Activated T-helper 9 cell treated with anti-CD3 and anti-CD28 coated beads, Interleukin-2, amount 50 U/mL, for 16 hours (primary cell): ENCODE measurements at regions not wholly inside any gene's neighbourhood (a gene's known extent, or its start where the extent isn't known, plus 50 kb on each side); places are given as distances from the start of the nearest gene placed in this dataset.
"Not testable (repeated sequence)": the region's sequence is repeated elsewhere in the genome, so short reads cannot be mapped to it uniquely, and the experiment has no call there.

Source experiments
- DNase-seq: peaks from one replicate; pipeline ENCODE4 v3.0.0-alpha.2; 2020; ENCODE audit warnings: low read depth

DNA sequence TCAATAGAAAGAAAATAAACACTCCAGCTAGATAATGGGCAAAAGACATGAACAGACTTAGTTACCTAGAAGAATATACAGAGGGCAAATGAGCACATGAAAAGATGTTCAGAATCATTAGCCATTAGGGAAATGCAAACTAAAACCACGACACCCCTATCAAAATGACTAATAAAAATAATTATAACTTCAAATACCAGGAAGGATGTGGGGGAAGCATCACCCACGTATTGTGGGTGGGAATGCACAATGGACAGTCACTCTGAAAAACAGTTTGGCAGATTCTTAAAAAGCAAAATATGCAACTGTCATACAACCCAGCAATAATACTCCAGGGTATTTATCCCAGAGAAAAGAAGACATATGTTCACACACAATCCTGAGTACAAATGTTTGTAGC is 92.6 kb downstream of the DLL1 start:
- no peak for DNase-seq

DNA sequence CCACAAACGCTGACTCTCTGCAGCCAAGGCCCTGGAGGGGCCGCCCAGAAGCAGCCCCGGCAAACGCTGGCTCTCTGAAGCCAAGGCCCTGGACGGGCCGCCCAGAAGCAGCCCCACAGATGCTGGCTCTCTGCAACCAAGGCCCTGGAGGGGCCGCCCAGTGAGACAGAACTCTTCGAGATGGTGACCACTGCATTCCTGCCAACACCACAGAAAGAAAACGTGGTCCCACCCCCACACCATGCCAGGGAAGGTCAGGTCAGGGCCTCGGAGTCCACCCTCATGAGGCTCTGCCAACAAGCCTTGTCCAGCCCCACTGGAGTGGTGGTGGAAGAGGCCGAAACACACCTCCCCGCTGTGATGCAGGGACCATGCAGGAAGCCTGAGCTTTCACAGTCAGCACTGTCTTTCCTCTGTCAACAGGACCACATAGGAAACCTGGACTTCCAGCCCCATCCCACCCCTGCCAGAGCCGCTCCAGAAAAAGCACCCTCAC is 97.5 kb downstream of the DLL1 start:
- no peak for DNase-seq

DNA sequence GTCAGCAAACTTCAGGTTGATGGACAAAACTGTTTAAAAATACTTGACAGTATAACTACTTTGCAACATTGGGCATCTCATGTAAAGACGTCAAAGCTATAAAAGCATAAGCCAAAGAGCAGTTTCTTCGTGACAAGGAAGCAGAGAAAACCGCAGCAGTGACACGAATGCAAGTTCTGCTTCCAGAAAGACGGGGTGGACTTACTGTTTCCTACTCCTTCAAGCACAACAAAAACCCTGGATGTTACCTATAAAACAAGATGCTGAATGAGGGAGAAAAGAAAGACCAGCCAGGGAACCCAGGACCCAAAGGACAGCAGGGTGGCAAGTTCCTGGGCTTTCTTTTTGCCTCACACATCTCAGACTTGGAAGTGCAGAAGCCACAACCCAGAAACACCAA is 98.0 kb downstream of the DLL1 start:
- no peak for DNase-seq

DNA sequence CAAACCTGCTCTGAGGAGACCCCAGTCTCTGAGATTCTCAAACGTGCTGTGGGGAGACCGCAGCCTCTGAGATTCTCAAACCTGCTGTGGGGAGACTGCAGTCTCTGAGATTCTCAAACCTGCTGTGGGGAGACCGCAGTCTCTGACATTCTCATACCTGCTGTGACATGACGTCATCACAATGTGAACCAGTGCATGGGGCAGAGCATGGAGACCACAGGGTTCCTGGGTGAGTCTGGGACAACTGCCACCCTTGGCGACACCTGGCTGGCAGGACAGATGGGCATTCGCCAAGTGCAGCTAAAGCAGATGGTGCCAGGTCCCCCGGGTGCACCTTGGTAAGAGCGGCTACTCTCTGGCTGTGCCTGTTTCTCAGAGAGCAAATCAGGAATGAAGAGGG is 98.8 kb downstream of the DLL1 start:
- not testable (repeated sequence) for DNase-seq

DNA sequence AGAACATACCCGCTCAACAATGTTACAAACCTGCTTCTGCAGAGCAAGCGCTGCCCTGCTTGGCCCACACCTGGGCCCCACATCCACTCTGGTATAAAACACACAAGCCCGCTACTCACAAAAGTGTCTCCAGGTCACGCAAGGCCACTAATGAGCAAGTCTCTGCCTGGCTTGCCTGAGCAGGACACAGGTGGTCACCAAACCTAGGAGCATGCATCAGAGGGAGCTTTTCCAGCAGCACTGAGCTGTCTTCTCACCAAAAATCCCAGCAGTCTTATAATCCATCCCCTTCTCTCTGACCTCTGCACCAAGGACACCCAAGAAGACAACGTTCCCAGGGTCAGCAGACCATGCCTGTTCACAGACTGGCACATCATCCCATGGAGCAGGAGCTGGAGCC is 100.8 kb downstream of the DLL1 start:
- no peak for DNase-seq

DNA sequence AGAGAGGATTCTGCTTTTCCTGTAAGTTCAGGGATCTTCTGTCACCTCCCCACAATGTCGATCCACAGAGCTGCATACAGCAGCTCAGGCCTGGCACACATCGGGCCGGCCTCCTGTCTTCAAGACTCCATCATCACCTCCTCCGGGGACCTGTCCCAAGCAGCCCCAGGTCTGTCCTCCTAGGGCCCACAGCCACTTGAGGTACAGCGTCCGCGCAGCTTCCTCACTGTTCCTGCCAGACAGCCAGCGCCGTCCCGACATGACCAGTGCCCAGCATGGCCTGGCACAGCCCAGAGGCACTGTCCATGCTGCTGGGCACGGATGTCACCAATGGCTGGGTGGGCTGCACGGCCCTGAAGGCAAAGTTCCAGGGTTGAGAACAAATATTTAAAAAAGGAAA is 101.6 kb downstream of the DLL1 start:
- no peak for DNase-seq

DNA sequence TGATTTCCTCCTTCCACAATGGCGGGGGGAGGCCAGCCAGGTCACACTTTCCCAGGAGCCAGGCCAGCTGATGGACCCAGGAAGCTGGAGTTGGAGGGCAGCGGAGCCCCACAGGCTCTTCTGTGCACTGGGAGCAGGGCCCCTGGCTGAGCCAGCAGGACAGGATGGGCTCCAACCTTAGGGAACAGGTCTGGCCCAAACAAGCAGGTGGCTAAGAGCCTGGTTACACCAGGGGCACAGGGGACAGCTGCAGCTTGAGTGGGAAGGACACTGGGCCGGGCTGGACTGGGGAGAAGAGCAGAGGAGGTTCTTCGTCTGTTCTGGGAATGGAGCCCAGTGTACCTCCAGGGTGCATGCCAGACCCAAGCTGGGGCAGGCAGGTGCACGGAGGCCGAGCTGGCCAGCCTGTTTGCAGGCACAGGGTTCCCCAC is 102.3 kb downstream of the DLL1 start:
- DNase-seq = no peak

DNA sequence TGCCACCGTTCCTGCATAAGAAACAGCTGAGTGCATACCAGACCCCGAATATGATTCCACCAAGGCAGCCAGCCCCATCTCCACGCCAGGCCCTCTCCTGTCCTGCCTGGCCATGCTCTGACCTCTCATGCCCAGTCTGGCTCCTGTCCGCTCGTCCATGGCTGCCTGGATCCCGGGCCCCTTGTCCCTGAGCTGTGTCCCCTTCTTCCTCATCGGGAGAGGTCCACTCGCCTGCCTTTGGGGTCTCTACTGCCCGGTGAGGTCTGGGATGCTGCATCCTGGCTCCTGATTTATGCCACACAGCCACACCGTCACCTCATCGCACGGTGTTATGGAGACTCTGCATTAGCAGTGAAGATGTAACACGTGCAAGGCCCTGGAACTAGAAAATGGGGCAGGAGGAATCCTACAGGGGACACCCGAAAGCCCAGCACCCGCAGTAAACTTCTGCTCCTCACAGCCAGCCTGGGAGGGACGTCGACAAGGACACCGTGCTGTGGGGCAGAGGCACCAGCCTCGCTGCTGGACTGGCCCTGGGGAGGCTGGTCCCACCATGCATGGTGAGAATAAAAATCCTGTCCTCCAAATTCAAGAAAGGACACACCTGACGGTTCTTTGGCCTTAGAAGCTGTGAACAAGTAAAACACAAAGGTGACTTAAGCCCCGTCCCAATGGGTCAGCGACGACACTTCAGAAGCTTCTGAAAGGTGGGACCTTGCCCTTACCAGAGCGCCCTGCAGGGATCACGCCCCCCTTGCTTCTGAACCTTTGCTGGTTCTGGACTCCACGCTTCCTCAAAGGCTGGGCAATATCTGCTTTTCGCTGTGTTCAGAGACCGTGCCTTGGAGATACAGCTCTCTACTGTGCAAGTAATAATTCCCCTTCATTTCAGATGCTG is 103.0 kb downstream of the DLL1 start:
- DNase-seq = no peak

DNA sequence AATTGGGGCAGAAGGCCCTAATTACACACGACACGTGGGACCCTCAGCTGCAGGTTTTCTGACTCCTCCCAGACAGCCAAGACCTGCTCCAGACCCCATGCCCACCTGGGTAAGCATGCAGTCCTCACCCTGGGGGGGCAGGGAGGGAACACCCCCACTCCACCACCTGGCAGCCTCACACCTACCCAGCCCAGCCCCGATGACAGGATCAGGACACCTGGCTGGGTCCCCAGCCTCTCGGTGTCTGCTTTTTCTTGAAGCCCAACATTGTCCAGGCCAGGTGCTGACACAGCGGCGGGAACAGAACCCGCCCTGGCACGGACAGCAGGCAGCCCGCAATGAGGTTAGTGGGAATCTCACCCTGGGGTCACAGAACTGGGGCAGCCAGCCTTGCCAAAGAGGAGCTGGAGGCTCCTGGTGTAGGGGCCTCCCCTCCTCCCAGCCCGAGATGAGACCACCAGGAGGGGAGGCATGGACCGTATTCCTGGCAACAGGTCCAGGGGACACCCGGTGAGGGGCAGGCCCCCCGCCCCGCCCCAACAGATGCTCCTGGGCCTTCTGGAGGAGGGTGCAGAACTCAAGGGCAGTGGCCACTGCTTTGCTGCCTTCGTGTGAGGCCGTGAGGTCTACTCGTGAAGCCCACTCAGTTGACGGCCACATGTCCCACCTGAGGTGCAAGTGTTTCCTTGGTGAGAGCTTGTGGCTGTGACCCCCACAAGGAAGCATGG is 103.8 kb downstream of the DLL1 start:
- no peak for DNase-seq

DNA sequence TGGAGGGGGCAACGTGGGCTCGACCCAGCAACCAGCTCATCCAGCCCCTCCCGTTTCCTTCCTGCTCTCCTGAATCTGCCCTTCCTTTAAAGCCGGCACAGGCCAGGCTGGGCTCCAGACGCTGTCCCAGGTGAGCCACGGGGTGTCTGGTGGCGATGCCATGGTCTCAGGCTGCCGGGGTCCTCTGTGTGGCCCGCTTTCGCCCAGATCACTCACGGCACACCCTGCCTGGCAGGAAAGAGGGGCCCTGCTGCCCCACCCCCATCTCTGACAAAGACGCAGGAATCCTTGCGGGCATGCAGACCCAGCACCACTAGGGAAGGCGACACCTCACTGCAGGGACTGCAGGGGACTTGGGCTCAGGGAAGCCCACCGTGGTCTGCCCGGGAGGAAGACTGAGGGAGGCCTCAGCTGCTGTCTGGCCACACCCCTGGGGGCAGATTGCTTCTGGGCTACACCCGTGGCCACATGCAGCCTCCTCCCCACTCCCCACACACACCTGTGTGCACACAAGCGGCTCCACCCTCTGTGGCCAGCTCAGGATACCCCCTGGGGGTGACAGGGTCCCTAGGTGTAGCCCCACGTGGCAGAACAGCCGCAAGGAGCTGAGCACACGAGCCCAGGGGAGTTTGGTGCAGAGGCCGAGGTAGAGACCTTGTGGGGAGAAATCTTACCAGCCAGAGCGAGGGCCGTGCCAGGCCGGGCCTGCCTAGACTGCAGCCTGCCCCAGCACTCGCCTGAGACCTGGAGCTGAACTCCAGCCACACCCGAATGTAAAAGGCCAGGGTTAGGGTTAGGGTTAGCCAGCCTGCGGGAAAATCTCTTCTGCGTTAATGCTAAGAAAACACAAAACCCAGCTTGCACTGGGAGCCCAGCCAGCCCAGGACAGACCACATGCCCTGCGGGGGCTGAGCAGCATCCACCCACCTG is 104.6 kb downstream of the DLL1 start:
- no peak for DNase-seq

DNA sequence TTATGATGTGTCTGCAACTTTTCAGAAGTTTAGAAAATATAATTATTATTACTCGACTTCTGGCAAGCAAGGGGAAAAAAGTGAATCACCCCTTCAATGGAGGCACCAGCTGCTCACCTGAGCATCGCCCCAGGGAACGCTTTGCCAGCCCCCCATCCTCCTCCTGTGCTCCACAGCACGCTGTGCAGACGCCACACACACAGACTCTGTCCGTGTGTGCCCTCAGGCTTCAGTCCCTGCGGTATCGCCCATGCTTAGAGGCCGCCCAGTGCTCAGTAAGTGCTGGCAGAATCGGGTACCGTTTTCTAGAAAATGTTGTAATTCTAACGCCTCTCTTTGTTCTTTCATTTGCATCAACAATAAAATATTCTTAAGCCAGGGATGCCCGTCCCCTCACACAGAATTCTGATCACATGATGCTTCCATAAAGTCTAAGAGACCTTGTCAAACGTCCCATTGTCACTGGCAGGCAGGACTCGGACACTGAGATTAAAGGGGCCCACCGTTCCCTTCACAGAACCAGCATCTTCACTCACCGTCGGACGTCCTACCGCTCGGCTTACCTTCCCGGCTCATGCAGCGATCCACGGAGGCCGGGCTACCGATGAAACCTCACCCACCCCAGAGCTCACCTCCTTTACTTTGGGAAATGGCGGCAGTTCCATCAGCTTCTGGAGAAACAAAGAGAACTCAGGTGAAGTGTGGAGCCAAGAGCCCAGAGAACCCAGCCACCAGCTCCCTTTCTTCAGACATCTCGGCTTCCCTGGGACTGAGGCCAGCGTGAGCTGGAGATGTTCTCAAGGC is 105.5 kb downstream of the DLL1 start:
- no peak for DNase-seq

DNA sequence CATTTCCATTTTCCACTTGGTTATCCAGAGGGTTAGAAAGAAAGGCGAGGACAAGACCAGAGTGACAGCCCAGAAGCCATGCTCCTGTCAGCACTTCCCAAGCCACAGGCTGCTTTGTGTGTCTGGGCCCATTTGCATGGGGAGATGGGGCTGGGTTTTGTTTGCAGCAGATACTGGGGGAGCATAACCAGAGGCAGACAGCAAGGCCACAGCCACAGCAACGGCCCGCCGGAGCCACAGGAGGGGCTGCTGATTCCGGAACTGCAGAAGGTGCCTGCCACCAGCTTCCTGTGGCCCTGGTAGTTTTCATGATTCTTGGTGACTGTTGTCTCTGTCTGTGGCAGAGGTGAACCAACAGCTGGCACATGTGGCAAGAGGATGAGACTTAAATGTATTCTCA is 106.6 kb downstream of the DLL1 start:
- no peak for DNase-seq

DNA sequence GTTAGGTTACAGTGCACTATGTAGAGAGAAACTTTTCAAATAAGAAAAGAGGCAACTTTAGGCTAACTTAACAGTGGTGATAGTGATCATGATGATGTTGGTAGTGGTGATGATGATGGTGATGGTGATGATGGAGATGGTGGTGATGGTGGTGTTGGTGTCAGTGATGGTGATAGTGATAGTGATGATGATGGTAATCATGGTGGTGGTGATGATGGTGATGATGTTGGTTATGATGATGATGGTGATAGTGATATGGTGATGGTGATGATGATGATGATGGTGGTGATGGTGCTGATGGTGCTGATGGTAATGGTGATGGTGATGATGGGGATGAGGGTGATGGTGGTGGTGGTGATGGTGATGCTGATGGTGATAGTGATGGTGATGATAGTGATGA is 107.4 kb downstream of the DLL1 start:
- no peak for DNase-seq

DNA sequence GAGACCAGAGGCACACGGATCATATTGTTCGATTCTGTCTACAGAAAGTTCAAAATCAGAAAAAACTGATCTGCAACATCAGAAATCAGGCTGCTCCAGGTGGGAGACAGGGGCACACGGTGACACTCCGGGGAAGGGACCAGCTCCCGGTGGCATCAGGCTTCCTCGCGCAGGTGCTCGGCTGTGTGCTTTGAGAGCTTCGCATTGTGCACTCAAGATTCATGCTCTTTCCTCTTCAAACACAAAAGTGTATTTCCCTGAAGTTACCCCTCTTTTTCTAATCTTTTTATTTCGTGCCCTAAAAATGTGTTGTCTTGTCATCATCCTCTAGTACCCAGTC is 108.1 kb downstream of the DLL1 start:
- DNase-seq = no peak

DNA sequence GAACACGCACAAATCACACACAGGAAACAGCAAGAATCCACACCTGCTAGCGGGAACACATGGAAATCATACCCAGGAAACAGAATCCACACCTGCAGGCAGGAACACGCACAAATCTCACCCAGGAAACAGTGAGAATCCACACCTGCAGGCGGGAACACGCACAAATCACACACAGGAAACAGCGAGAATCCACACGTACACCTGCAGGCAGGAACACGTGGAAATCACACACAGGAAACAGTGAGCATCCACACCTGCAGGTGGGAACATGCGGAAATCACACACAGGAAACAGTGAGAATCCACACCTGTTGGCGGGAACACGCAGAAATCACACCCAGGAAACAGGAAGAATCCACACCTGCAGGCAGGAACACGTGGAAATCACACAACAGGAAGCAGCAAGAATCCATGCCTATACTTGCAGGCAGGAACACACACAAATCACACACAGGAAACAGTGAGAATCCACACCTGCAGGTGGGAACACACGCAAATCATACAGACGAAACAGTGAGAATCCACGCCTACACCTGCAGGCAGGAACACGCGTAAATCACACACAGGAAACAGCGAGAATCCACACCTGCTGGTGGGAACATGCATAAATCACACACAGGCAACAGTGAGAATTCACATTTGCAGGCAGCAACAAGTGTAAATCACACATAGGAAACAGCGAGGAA is 108.6 kb downstream of the DLL1 start:
- no peak for DNase-seq

DNA sequence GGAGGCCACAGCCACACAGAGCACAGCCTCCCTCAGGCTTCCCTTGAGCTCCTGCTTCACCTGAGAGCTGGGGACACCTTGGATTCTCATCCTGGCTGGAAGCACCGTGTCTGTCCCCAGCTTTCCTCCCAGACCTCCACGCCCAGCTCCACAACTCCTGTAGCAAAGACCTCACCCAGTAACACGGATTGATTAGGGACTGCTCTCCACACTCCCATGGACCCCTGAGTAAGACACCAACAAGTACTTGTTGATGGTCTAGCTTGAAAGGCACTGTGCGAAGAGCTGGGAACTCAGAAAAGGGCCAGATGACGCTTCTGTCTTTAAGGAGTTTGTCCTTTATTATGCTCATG is 109.6 kb downstream of the DLL1 start:
- DNase-seq = no peak

DNA sequence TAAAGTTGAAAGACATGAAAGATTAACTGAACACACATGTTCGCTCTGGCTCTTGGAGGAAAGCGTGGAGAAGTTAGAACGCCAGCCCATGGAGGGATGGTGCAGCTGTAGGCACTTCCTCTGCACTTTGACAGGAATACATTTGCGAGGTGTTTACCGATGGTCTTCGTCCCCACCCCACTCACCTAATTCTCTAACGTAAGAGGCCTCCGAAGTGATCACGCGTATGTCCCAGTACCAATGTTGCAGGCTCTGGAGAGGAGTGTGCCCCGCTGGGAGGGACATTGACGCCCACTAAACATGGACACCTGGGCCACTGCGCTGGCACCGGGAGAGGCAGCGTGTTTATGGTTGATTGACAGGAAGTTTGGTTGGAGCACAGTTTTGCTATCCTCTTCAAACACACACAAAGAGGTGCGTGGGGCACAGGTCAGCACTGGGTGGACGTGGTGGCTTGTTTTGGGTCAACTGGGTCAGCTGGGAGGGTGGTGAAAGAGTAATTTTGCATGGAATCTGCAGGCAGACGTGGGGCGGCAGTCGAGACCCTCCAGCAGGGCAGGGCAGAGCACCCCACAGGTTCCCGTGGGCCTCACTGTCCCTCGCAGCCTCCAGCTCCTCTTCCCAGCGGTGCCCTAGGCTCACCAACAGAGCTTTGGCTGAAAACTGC is 110.1 kb downstream of the DLL1 start:
- DNase-seq = no peak

DNA sequence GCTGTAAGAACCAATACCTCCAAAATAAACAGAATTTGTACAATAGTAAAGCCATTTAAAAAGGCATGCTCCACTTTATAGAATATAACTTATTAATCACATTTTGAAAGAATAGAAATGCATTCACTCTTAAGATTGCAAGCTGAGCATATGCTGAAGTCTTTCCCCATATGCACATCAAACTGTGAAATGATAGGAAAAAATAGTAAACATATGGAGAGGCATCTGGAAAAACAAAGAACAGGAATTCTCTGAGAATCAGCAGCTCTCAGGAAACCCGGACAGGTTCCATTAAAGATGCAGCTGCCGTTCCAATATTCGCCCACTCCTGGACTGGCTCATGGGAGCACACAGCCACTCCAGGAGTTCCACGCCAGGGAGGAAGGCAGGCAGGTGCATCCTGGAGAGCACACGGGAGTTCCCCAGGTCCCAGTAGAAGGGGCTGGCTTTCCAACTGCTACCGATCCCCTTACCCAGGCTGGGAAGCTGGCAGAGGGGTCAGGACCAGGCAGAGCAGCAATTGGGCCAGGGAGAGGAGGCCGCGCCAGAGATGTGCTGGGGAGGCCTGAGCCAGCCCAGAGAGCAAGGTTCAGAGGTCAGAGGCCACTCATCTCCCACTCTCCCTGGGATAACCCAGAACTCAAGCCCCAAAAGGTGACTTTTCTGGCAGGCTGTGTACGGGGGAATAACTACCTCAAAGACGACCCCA is 111.1 kb downstream of the DLL1 start:
- no peak for DNase-seq

DNA sequence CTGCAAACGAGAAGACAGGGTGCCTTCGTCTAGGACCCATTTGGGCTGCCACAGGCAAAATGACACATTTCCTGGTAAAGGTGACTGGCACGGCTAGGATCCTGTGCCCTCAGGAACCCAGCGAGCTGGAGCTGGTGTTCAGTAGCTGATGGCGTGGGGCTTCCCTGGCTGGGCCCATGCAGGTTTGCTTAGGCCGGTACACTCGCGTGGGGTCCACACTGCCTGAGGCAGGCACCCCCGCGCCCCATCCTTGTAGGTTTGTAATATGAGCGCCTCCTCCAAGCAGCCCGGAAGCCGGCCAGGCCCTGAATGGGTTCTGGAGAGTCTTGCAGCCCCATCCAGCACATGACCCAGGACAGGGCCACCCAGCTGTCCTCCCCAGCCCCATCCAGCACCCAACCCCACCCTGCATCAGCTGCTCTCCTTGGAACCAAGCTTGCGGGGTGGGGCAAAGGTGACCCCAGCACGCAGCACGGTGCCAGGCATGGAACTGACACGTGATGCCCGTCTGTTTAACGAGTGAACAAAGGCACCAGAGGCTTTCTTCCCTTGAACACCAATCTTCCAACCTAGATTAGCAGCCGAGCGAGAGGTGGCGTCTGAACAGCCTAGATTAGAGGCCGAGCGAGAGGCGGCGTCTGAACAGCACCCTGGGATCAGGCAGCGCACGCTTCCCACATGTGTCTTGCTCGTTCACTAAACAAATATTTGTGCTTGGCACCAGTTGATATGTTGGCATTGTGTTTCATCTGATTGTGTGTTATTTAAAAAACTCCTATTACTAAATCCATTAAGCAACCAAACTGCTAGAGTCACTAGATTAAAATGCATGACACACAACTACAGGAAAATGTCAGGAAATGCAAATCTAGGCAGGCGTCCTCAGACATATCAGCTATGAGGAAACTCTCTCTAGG is 112.1 kb downstream of the DLL1 start:
- no peak for DNase-seq
